ENCODE measurements at regions not wholly inside any gene's neighbourhood (a gene's known extent, or its start where the extent isn't known, plus 50 kb on each side); places are given as distances from the start of the nearest gene placed in this dataset.

DNA sequence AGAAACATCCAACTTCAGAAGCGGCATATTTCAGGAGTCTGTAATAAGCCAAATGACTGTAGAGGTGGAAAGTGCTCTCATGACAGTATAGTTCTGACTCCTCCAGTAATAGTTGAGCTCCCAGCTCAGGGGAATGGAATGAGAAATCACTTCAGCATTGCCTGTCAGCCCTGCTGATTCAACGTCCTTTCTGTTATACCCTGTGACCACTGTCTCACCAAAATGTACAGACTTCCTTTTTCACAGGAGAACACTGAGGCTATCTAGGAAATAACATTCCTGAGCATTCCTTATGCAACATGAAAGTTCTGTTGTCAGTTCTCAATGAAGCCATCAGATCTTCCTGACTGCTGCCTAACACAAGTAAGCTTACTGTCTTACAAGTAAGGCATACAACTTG is 284.5 kb upstream of the MME start:
- Histone ChIP-seq H3K27ac (ENCODE audit: low read length) (no peak overlapping the region), H3K27me3 (ENCODE audit: low read depth, low read length) (no peaks in the 10 kb centered on the region), H3K9ac (ENCODE audit: low read length) (no peak overlapping the region), H3K36me3 (replicated peaks; ENCODE audit: low read depth, low read length) (no peaks in the 10 kb centered on the region), H2AFZ (ENCODE audit: low read depth, low read length) (no peak overlapping the region), H3K9me3 (ENCODE audit: insufficient read depth, low read length) (no peaks in the 10 kb centered on the region), H3K4me1 (ENCODE audit: low read length) (peaks cover 9% of the 10 kb centered on the region), H3K4me3 (ENCODE audit: low read length) (no peak overlapping the region), H3K4me2 (ENCODE audit: low read length) (no peak overlapping the region), H3K79me2 (ENCODE audit: low read length) (no peaks in the 10 kb centered on the region), H4K20me1 (ENCODE audit: insufficient read depth, low read length) (no peaks in the 10 kb centered on the region)
- TF ChIP-seq, protein P1, sequence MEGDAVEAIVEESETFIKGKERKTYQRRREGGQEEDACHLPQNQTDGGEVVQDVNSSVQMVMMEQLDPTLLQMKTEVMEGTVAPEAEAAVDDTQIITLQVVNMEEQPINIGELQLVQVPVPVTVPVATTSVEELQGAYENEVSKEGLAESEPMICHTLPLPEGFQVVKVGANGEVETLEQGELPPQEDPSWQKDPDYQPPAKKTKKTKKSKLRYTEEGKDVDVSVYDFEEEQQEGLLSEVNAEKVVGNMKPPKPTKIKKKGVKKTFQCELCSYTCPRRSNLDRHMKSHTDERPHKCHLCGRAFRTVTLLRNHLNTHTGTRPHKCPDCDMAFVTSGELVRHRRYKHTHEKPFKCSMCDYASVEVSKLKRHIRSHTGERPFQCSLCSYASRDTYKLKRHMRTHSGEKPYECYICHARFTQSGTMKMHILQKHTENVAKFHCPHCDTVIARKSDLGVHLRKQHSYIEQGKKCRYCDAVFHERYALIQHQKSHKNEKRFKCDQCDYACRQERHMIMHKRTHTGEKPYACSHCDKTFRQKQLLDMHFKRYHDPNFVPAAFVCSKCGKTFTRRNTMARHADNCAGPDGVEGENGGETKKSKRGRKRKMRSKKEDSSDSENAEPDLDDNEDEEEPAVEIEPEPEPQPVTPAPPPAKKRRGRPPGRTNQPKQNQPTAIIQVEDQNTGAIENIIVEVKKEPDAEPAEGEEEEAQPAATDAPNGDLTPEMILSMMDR (IDR thresholded peaks at IDR 0.05; ENCODE audit: low read depth, low read length), result no peak
- no peak for TF ChIP-seq EZH2phosphoT487 (IDR thresholded peaks at IDR 0.05; ENCODE audit: low read depth)

DNA sequence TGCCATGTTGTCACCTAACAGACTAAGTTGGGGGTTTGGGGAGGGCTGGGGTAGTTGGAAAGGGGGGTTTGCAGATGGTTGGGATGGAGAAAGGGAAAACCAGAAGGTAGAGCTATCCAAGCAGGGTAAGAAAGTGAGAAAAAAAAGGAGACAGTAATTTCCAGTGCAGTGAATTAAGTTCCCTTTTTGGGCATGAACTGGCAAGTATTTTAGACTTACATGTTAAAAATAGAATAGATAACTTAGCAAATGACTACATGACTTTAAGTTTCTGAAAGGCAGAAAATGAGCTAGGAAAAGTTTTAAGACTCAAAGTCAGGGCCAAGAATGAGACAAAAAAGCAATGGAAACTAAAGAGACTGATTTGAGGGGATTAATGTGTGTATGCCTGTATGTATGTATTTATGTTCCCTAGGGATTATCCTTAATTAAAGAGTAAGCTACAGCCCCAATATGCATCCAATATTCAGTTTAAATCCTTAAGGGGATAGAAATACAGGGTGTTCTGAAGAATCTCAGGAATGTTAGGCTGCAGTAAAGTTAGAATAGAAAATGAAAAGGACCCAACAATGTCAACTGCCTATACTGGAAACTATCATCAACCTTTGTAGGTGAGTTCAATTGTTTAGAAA is 285.2 kb upstream of the MME start:
- Histone ChIP-seq H3K4me2 (ENCODE audit: low read length) (peak overlapping the region; percentile 20; the same call in 1 of the 2 replicates), H3K4me1 (ENCODE audit: low read length) (peaks cover 9% of the 10 kb centered on the region), H3K9me3 (ENCODE audit: insufficient read depth, low read length) (no peaks in the 10 kb centered on the region), H4K20me1 (ENCODE audit: insufficient read depth, low read length) (no peaks in the 10 kb centered on the region), H3K27me3 (ENCODE audit: low read depth, low read length) (no peaks in the 10 kb centered on the region), H3K9ac (ENCODE audit: low read length) (no peak overlapping the region), H3K27ac (ENCODE audit: low read length) (no peak overlapping the region), H3K79me2 (ENCODE audit: low read length) (no peaks in the 10 kb centered on the region), H3K36me3 (replicated peaks; ENCODE audit: low read depth, low read length) (no peaks in the 10 kb centered on the region), H3K4me3 (ENCODE audit: low read length) (no peak overlapping the region), H2AFZ (ENCODE audit: low read depth, low read length) (peak overlapping the region; percentile 41; the same call in 1 of the 2 replicates)
- TF ChIP-seq, protein P1 (IDR thresholded peaks at IDR 0.05; ENCODE audit: low read depth, low read length), result no peak
- no peak for TF ChIP-seq EZH2phosphoT487 (IDR thresholded peaks at IDR 0.05; ENCODE audit: low read depth)

DNA sequence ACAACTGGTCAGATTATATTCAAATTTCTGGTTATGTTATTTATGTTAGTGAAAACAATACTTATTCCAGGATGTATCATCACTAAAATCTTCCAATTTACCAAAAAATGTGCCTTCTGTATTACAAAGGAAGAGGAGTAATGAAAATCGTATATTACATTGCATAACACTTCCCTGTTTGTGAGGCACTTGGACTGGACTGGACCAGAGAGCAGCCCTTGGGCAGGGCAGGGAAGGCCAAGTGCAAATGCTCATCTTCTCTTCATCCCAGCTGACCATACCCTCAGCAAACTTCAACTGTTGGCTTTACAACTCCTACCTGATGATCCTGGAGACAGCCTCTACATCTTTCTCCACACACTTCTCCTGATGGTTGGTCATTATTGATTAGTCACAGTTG is 285.7 kb upstream of the MME start:
- no peak overlapping the region for H3K27ac ChIP-seq (ENCODE audit: low read length)
- no peaks in the 10 kb centered on the region for H4K20me1 ChIP-seq (ENCODE audit: insufficient read depth, low read length)
- no peaks in the 10 kb centered on the region for H3K9me3 ChIP-seq (ENCODE audit: insufficient read depth, low read length)
- peaks cover 9% of the 10 kb centered on the region for H3K4me1 ChIP-seq (ENCODE audit: low read length)
- H3K4me3 ChIP-seq (ENCODE audit: low read length), result no peak overlapping the region
- H3K79me2 ChIP-seq (ENCODE audit: low read length), result no peaks in the 10 kb centered on the region
- peak overlapping the region; percentile 20; the same call in 1 of the 2 replicates for H3K4me2 ChIP-seq (ENCODE audit: low read length)
- no peak overlapping the region for H3K9ac ChIP-seq (ENCODE audit: low read length)
- TF ChIP-seq, protein P1 (IDR thresholded peaks at IDR 0.05; ENCODE audit: low read depth, low read length), result no peak
- TF ChIP-seq EZH2phosphoT487 (IDR thresholded peaks at IDR 0.05; ENCODE audit: low read depth), result no peak
- H3K27me3 ChIP-seq (ENCODE audit: low read depth, low read length), result no peaks in the 10 kb centered on the region
- peak overlapping the region; percentile 41; the same call in 1 of the 2 replicates for H2AFZ ChIP-seq (ENCODE audit: low read depth, low read length)
- H3K36me3 ChIP-seq (replicated peaks; ENCODE audit: low read depth, low read length), result no peaks in the 10 kb centered on the region

DNA sequence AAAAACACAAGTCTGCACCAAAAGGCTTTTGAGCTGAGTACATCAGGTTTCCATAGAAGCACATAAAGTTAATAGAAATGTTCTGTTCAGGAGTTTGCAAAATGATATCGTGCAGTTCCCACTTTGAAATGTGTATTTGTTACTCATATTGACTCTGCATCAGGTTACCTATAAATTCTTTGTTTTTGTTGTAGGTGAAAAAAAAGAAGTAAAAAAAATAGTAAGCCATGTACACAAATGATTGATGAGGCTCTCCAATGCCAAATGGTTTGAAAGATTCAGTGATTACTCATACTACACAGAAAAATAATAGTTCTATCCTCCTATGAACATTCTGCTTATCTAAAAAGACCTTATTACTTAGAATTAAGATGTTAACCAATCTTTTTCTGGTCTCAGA is 287.3 kb upstream of the MME start:
- Histone ChIP-seq H3K9ac (ENCODE audit: low read length) (no peak overlapping the region), H3K9me3 (ENCODE audit: insufficient read depth, low read length) (no peaks in the 10 kb centered on the region), H3K79me2 (ENCODE audit: low read length) (no peaks in the 10 kb centered on the region), H2AFZ (ENCODE audit: low read depth, low read length) (no peak overlapping the region), H3K4me3 (ENCODE audit: low read length) (no peak overlapping the region), H3K4me1 (ENCODE audit: low read length) (peaks cover 9% of the 10 kb centered on the region), H4K20me1 (ENCODE audit: insufficient read depth, low read length) (no peaks in the 10 kb centered on the region), H3K36me3 (replicated peaks; ENCODE audit: low read depth, low read length) (no peaks in the 10 kb centered on the region), H3K27me3 (ENCODE audit: low read depth, low read length) (no peaks in the 10 kb centered on the region), H3K27ac (ENCODE audit: low read length) (no peak overlapping the region), H3K4me2 (ENCODE audit: low read length) (no peak overlapping the region)
- TF ChIP-seq EZH2phosphoT487 (IDR thresholded peaks at IDR 0.05; ENCODE audit: low read depth), result no peak
- TF ChIP-seq, protein P1 (IDR thresholded peaks at IDR 0.05; ENCODE audit: low read depth, low read length), result no peak
